Uterus (tissue), 2 donors: ENCODE measurements at regions not wholly inside any gene's neighbourhood (a gene's known extent, or its start where the extent isn't known, plus 50 kb on each side); places are given as distances from the start of the nearest gene placed in this dataset.

ENCODE experiments used
- POLR2A ChIP-seq, 2 donors: fragments of 450-650 bp; IDR thresholded peaks; one replicate each; pipeline ENCODE4 v1.6.1; 2016; ENCODE audit warnings: antibody characterized with exemption in 2 of 2, mild to moderate bottlenecking in 1 of 2, moderate library complexity in 1 of 2
- TF ChIP-seq, protein P1 (sequence below), 4 experiments: fragments of 200-600 bp in 2 of 4; fragments of 450-650 bp in 2 of 4; sonication (generic) in 2 of 4; IDR thresholded peaks; one replicate each; pipeline ENCODE4 v1.5.1; 2016 to 2019; ENCODE audit warnings: antibody characterized with exemption in 4 of 4, mild to moderate bottlenecking in 2 of 4, moderate library complexity in 1 of 4

DNA sequence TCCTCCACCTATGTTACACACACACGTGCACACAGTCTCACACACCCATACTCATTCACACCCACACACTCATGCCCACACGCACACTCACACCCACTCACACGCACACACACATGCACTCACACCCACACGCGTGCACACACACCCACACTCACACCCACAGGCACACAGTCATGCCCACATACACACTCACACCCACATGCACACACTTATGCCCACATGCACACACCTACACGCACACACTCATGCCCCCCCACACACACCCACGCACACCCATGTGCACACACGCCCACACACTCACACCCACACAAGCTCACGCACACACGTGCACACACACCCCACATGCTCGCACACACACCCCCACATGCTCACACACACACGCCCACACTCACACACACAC, 140.0 kb downstream of the F11 start:
- TF ChIP-seq POLR2A (IDR thresholded peaks at IDR 0.05), result no peak
- TF ChIP-seq, protein P1, sequence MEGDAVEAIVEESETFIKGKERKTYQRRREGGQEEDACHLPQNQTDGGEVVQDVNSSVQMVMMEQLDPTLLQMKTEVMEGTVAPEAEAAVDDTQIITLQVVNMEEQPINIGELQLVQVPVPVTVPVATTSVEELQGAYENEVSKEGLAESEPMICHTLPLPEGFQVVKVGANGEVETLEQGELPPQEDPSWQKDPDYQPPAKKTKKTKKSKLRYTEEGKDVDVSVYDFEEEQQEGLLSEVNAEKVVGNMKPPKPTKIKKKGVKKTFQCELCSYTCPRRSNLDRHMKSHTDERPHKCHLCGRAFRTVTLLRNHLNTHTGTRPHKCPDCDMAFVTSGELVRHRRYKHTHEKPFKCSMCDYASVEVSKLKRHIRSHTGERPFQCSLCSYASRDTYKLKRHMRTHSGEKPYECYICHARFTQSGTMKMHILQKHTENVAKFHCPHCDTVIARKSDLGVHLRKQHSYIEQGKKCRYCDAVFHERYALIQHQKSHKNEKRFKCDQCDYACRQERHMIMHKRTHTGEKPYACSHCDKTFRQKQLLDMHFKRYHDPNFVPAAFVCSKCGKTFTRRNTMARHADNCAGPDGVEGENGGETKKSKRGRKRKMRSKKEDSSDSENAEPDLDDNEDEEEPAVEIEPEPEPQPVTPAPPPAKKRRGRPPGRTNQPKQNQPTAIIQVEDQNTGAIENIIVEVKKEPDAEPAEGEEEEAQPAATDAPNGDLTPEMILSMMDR (IDR thresholded peaks at IDR 0.05), result no peak
